ENCODE measurements at regions not wholly inside any gene's neighbourhood (a gene's known extent, or its start where the extent isn't known, plus 50 kb on each side); places are given as distances from the start of the nearest gene placed in this dataset.

- Mint-ChIP-seq H3K4me1 (no peaks in the 10 kb centered on the region), H3K36me3 (no peaks in the 10 kb centered on the region), H3K9me3 (peaks cover 1 to 6% (median 5%) of the 10 kb centered on the region in 7 donors), H3K27me3 (no peaks in the 10 kb centered on the region), H3K4me3 (no peak overlapping the region), H3K27ac (no peak overlapping the region)
- Histone ChIP-seq H3K27ac (ENCODE audit: insufficient read depth, low read length, poor library complexity, severe bottlenecking) (no peak overlapping the region), H3K9me3 (ENCODE audit: control insufficient read depth in 2 of 2, low read length in 2 of 2) (no peaks in the 10 kb centered on the region), H3K36me3 (ENCODE audit: control insufficient read depth, insufficient read depth, low read length) (no peaks in the 10 kb centered on the region), H3K27me3 (ENCODE audit: control insufficient read depth, insufficient read depth, low read length) (no peaks in the 10 kb centered on the region), H3K4me1 (ENCODE audit: control insufficient read depth, insufficient read depth, low read length, poor library complexity, severe bottlenecking) (no peaks in the 10 kb centered on the region), H3K4me3 (ENCODE audit: low read depth, low read length) (no peak overlapping the region)
- ATAC-seq (ENCODE audit: low read depth in 2 of 2) = no peak
- DNase-seq = no peak
Measured at GRCh38 chr12:43098071-43098470, 453.9 kb downstream of the ADAMTS20 start.

DNA sequence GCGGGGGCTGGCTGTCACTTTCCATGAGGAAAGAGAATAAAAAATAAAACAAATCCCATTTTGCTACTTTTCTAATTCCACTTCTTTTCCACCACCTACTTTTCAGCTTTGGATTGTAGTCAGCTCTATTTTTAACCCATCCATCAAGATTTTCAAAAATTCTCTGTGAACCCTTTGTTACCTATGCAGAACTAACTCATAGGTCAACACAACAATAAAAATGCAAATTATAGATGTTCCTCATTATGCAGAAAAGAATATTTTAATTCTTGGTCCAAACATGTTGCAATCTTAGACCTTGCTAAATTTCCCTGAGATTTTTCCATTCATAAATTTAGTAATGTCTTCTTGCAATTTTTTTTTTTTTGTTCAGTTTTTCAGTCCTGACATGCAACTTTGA lies 454.5 kb downstream of the ADAMTS20 start:
- ATAC-seq (ENCODE audit: low read depth in 2 of 2) (no peak), DNase-seq (no peak)
- Histone ChIP-seq H3K27me3 (ENCODE audit: control insufficient read depth, insufficient read depth, low read length) (no peaks in the 10 kb centered on the region), H3K9me3 (ENCODE audit: control insufficient read depth in 2 of 2, low read length in 2 of 2) (no peaks in the 10 kb centered on the region), H3K36me3 (ENCODE audit: control insufficient read depth, insufficient read depth, low read length) (no peaks in the 10 kb centered on the region), H3K4me3 (ENCODE audit: low read depth, low read length) (no peak overlapping the region), H3K4me1 (ENCODE audit: control insufficient read depth, insufficient read depth, low read length, poor library complexity, severe bottlenecking) (no peaks in the 10 kb centered on the region), H3K27ac (ENCODE audit: insufficient read depth, low read length, poor library complexity, severe bottlenecking) (no peak overlapping the region)
- Mint-ChIP-seq H3K27me3 (no peaks in the 10 kb centered on the region), H3K27ac (no peak overlapping the region), H3K4me3 (no peak overlapping the region), H3K9me3 (peaks cover 1 to 8% (median 5%) of the 10 kb centered on the region in 7 donors), H3K36me3 (no peaks in the 10 kb centered on the region), H3K4me1 (no peaks in the 10 kb centered on the region)

- Histone ChIP-seq H3K4me3 (ENCODE audit: low read depth, low read length) (no peak overlapping the region), H3K36me3 (ENCODE audit: control insufficient read depth, insufficient read depth, low read length) (no peaks in the 10 kb centered on the region), H3K9me3 (ENCODE audit: control insufficient read depth in 2 of 2, low read length in 2 of 2) (no peaks in the 10 kb centered on the region), H3K4me1 (ENCODE audit: control insufficient read depth, insufficient read depth, low read length, poor library complexity, severe bottlenecking) (no peaks in the 10 kb centered on the region), H3K27ac (ENCODE audit: insufficient read depth, low read length, poor library complexity, severe bottlenecking) (no peak overlapping the region), H3K27me3 (ENCODE audit: control insufficient read depth, insufficient read depth, low read length) (no peaks in the 10 kb centered on the region)
- Mint-ChIP-seq H3K9me3 (peaks cover 0 to 10% (median 5%) of the 10 kb centered on the region in 7 donors), H3K4me3 (no peak overlapping the region), H3K36me3 (no peaks in the 10 kb centered on the region), H3K27ac (no peak overlapping the region), H3K4me1 (no peaks in the 10 kb centered on the region), H3K27me3 (no peaks in the 10 kb centered on the region)
- DNase-seq = no peak
- ATAC-seq (ENCODE audit: low read depth in 2 of 2) = no peak
Measured at GRCh38 chr12:43095669-43096280, 456.2 kb downstream of the ADAMTS20 start.

DNA sequence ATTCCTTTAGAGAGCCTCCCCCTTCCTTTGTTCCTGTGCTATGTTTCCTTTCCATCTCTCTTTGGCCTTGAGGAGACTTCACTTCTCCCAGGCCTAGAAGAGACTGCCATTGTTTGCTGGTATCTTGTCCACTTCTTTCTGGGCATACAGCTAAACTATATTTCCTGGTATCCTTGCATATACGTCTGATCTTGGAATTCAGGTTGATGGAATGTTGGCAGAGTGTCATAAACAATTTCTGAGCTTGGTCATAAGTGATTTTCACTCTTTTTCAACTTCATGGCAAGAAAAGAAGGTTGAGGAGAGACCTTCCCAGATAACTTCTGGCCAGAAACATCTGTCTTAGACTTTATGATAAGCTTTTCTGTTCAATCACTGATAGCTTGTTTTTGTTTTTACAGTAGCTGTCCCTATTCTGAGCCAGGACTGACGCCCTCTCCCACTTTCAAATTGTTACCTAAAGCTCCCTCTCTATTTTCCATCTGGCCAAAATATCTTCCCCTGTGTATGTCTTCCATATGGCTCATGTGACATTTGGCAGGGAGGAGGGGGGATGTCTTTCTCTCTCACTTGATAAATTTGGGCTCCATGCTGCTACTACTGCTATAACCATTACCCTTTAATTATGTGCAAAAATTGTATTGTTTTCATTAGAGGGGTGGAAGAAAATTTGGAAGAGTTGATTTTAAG lies 457.0 kb downstream of the ADAMTS20 start:
- H3K27ac Mint-ChIP-seq = no peak overlapping the region
- H3K27ac ChIP-seq (ENCODE audit: insufficient read depth, low read length, poor library complexity, severe bottlenecking) = no peak overlapping the region
- no peaks in the 10 kb centered on the region for H3K4me1 Mint-ChIP-seq
- H3K4me3 ChIP-seq (ENCODE audit: low read depth, low read length) = no peak overlapping the region
- H3K9me3 ChIP-seq (ENCODE audit: control insufficient read depth in 2 of 2, low read length in 2 of 2) = no peaks in the 10 kb centered on the region
- no peaks in the 10 kb centered on the region for H3K36me3 Mint-ChIP-seq
- H3K9me3 Mint-ChIP-seq = peaks cover 0 to 16% (median 7%) of the 10 kb centered on the region in 7 donors
- H3K4me1 ChIP-seq (ENCODE audit: control insufficient read depth, insufficient read depth, low read length, poor library complexity, severe bottlenecking) = no peaks in the 10 kb centered on the region
- no peak for ATAC-seq (ENCODE audit: low read depth in 2 of 2)
- H3K36me3 ChIP-seq (ENCODE audit: control insufficient read depth, insufficient read depth, low read length) = no peaks in the 10 kb centered on the region
- no peak overlapping the region for H3K4me3 Mint-ChIP-seq
- no peak for DNase-seq
- H3K27me3 Mint-ChIP-seq = no peaks in the 10 kb centered on the region
- H3K27me3 ChIP-seq (ENCODE audit: control insufficient read depth, insufficient read depth, low read length) = no peaks in the 10 kb centered on the region

DNA sequence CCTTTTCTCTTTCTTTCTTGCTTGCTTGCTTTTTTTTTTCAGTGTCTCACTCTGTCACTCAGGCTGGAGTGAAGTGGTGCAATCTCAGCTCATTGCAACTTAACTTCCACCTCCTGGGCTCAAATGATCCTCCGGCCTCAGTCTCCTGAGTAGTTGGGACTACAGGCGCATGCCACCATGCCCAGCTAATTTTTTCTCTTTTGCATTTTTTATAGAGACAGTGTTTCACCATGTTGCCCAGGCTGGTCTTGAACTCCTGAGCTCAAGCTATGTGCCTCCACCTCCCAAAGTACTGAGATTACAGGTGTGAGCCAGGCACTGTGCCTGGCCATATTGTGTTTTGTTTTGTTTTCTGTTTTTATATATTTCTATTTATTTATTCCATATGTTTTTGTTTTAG lies 461.0 kb downstream of the ADAMTS20 start:
- Mint-ChIP-seq H3K4me1 (no peaks in the 10 kb centered on the region), H3K4me3 (no peak overlapping the region), H3K36me3 (no peaks in the 10 kb centered on the region), H3K27me3 (no peaks in the 10 kb centered on the region), H3K27ac (no peak overlapping the region), H3K9me3 (peaks cover 0 to 17% (median 8%) of the 10 kb centered on the region in 7 donors)
- Histone ChIP-seq H3K27ac (ENCODE audit: insufficient read depth, low read length, poor library complexity, severe bottlenecking) (no peak overlapping the region), H3K36me3 (ENCODE audit: control insufficient read depth, insufficient read depth, low read length) (no peaks in the 10 kb centered on the region), H3K27me3 (ENCODE audit: control insufficient read depth, insufficient read depth, low read length) (no peaks in the 10 kb centered on the region), H3K4me3 (ENCODE audit: low read depth, low read length) (no peak overlapping the region), H3K9me3 (ENCODE audit: control insufficient read depth in 2 of 2, low read length in 2 of 2) (peaks cover 0 to 5% of the 10 kb centered on the region in 2 experiments), H3K4me1 (ENCODE audit: control insufficient read depth, insufficient read depth, low read length, poor library complexity, severe bottlenecking) (no peaks in the 10 kb centered on the region)
- DNase-seq = no peak
- no peak for ATAC-seq (ENCODE audit: low read depth in 2 of 2)

- Histone ChIP-seq H3K9me3 (ENCODE audit: control insufficient read depth in 2 of 2, low read length in 2 of 2) (peaks cover 0 to 14% of the 10 kb centered on the region in 2 experiments), H3K4me1 (ENCODE audit: control insufficient read depth, insufficient read depth, low read length, poor library complexity, severe bottlenecking) (no peaks in the 10 kb centered on the region), H3K27me3 (ENCODE audit: control insufficient read depth, insufficient read depth, low read length) (no peaks in the 10 kb centered on the region), H3K36me3 (ENCODE audit: control insufficient read depth, insufficient read depth, low read length) (no peaks in the 10 kb centered on the region), H3K27ac (ENCODE audit: insufficient read depth, low read length, poor library complexity, severe bottlenecking) (no peak overlapping the region), H3K4me3 (ENCODE audit: low read depth, low read length) (no peak overlapping the region)
- DNase-seq = no peak
- Mint-ChIP-seq H3K9me3 (peaks cover 6 to 28% (median 7%) of the 10 kb centered on the region in 7 donors), H3K4me1 (no peaks in the 10 kb centered on the region), H3K36me3 (no peaks in the 10 kb centered on the region), H3K27me3 (no peaks in the 10 kb centered on the region), H3K27ac (no peak overlapping the region), H3K4me3 (no peak overlapping the region)
- no peak for ATAC-seq (ENCODE audit: low read depth in 2 of 2)
Measured at GRCh38 chr12:43087195-43088091, 464.6 kb downstream of the ADAMTS20 start.

GRCh38 chr12:43079476-43079875 lies 472.5 kb downstream of the ADAMTS20 start:
- no peaks in the 10 kb centered on the region for H3K4me1 Mint-ChIP-seq
- H3K9me3 Mint-ChIP-seq = peaks cover 0 to 16% (median 8%) of the 10 kb centered on the region in 7 donors
- H3K4me3 Mint-ChIP-seq = no peak overlapping the region
- Histone ChIP-seq H3K27me3 (ENCODE audit: control insufficient read depth, insufficient read depth, low read length) (no peaks in the 10 kb centered on the region), H3K4me1 (ENCODE audit: control insufficient read depth, insufficient read depth, low read length, poor library complexity, severe bottlenecking) (no peaks in the 10 kb centered on the region), H3K4me3 (ENCODE audit: low read depth, low read length) (no peak overlapping the region), H3K27ac (ENCODE audit: insufficient read depth, low read length, poor library complexity, severe bottlenecking) (no peak overlapping the region), H3K36me3 (ENCODE audit: control insufficient read depth, insufficient read depth, low read length) (no peaks in the 10 kb centered on the region), H3K9me3 (ENCODE audit: control insufficient read depth in 2 of 2, low read length in 2 of 2) (no peaks in the 10 kb centered on the region)
- H3K27ac Mint-ChIP-seq = no peak overlapping the region
- no peak for ATAC-seq (ENCODE audit: low read depth in 2 of 2)
- DNase-seq = no peak
- no peaks in the 10 kb centered on the region for H3K27me3 Mint-ChIP-seq
- H3K36me3 Mint-ChIP-seq = no peaks in the 10 kb centered on the region

All from CD4-positive, CD25-positive, alpha-beta regulatory T cell (primary cell).